GM23338 (cell line): ENCODE measurements at regions not wholly inside any gene's neighbourhood (a gene's known extent, or its start where the extent isn't known, plus 50 kb on each side); places are given as distances from the start of the nearest gene placed in this dataset.

Experiments used
- ATAC-seq: fragments of 200-7000 bp; cut with Tn5 transposase; 3 replicates; pipeline ENCODE4 v1.9.1; 2020
- DNase-seq: peaks from one replicate; pipeline ENCODE4 v3.0.0-alpha.2; 2015; ENCODE audit warnings: low spot score
- H2AFZ ChIP-seq: fragments of 200-600 bp; sonication (generic); 2 replicates; pipeline ENCODE4 v1.8.0; 2016; ENCODE audit warnings: antibody characterized with exemption, mild to moderate bottlenecking, moderate library complexity
- H3F3A ChIP-seq: fragments of 200-600 bp; sonication (generic); replicated peaks from 2 replicates; pipeline ENCODE4 v1.8.0; 2017; ENCODE audit warnings: antibody characterized with exemption, mixed run types, low read depth
- H3K27ac ChIP-seq: fragments of 200-600 bp; sonication (generic); 2 replicates; pipeline ENCODE4 v1.6.1; 2016; ENCODE audit warnings: low read depth
- H3K27me3 ChIP-seq: fragments of 200-600 bp; sonication (generic); 2 replicates; pipeline ENCODE4 v1.8.0; 2016; ENCODE audit warnings: mild to moderate bottlenecking, mixed run types, moderate library complexity; ENCODE audit not compliant: insufficient read depth
- H3K36me3 ChIP-seq: fragments of 200-600 bp; sonication (generic); 2 replicates; pipeline ENCODE4 v1.8.0; 2016; ENCODE audit warnings: mild to moderate bottlenecking; ENCODE audit not compliant: insufficient read depth
- H3K4me1 ChIP-seq: fragments of 200-600 bp; sonication (generic); 2 replicates; pipeline ENCODE4 v1.8.0; 2016; ENCODE audit warnings: mild to moderate bottlenecking, moderate library complexity; ENCODE audit not compliant: insufficient read depth
- H3K4me2 ChIP-seq: fragments of 200-600 bp; sonication (generic); 2 replicates; pipeline ENCODE4 v1.7.1; 2017; ENCODE audit warnings: mixed run types
- H3K4me3 ChIP-seq: fragments of 200-600 bp; sonication (generic); 2 replicates; pipeline ENCODE4 v1.6.1; 2016; ENCODE audit warnings: mixed run types
- H3K79me2 ChIP-seq: fragments of 200-600 bp; sonication (generic); replicated peaks from 2 replicates; pipeline ENCODE4 v1.8.0; 2017; ENCODE audit warnings: mild to moderate bottlenecking; ENCODE audit not compliant: insufficient read depth
- H3K9me2 ChIP-seq: fragments of 200-600 bp; sonication (generic); 2 replicates; pipeline ENCODE4 v1.8.0; 2017; ENCODE audit not compliant: insufficient read depth
- H4K20me1 ChIP-seq: fragments of 200-600 bp; sonication (generic); replicated peaks from 2 replicates; pipeline ENCODE4 v1.8.0; 2017; ENCODE audit warnings: mild to moderate bottlenecking; ENCODE audit not compliant: insufficient read depth
- H3K27ac Mint-ChIP-seq: 2 replicates; pipeline ENCODE4 v1.8.0; 2020; ENCODE audit warnings: inconsistent platforms, mild to moderate bottlenecking, moderate library complexity, mixed read lengths
- H3K27me3 Mint-ChIP-seq: 3 replicates; pipeline ENCODE4 v1.8.0; 2022; ENCODE audit warnings: low read depth, mild to moderate bottlenecking, moderate library complexity, mixed read lengths, inconsistent platforms; ENCODE audit not compliant: insufficient read depth, poor library complexity
- H3K36me3 Mint-ChIP-seq: 3 replicates; pipeline ENCODE4 v1.8.0; 2021; ENCODE audit warnings: low read depth, mild to moderate bottlenecking, inconsistent platforms, moderate library complexity, mixed read lengths
- H3K4me1 Mint-ChIP-seq: 3 replicates; pipeline ENCODE4 v1.8.0; 2020; ENCODE audit warnings: mild to moderate bottlenecking, inconsistent platforms, mixed read lengths
- H3K4me3 Mint-ChIP-seq: 3 replicates; pipeline ENCODE4 v1.8.0; 2021; ENCODE audit warnings: moderate library complexity, mild to moderate bottlenecking, inconsistent platforms, mixed read lengths
- H3K9me3 Mint-ChIP-seq: 3 replicates; pipeline ENCODE4 v1.8.0; 2020; ENCODE audit warnings: moderate library complexity, mild to moderate bottlenecking, inconsistent platforms, mixed read lengths
- CTCF ChIP-seq, 2 experiments: fragments of 200-600 bp in 1 of 2; sonication (generic) in 1 of 2; conservative IDR thresholded peaks; 2 replicates each; pipeline versions ENCODE4 v1.5.1 to v1.6.1; 2016 to 2017; ENCODE audit warnings: antibody characterized with exemption in 2 of 2, low read depth in 2 of 2, mild to moderate bottlenecking in 2 of 2, moderate library complexity in 1 of 2
- ETS1 ChIP-seq: IDR thresholded peaks from 2 replicates; pipeline ENCODE4 v1.6.1; 2016; ENCODE audit warnings: antibody characterized with exemption
- JUNB ChIP-seq: IDR thresholded peaks from one replicate; pipeline ENCODE4 v1.6.1; 2016; ENCODE audit warnings: antibody characterized with exemption; ENCODE audit not compliant: unreplicated experiment
- POLR2AphosphoS5 ChIP-seq: IDR thresholded peaks from 2 replicates; pipeline ENCODE4 v1.6.1; 2016; ENCODE audit warnings: antibody characterized with exemption, low read depth
- REST ChIP-seq: IDR thresholded peaks from one replicate; pipeline ENCODE4 v1.6.1; 2018; ENCODE audit warnings: antibody characterized with exemption; ENCODE audit not compliant: unreplicated experiment
- ZNF114 ChIP-seq: fragments of 250-450 bp; sonication (Bioruptor Pico); IDR thresholded peaks from 2 replicates; pipeline ENCODE4 v1.5.0; 2020; ENCODE audit warnings: mild to moderate bottlenecking, moderate library complexity
- ZNF331 ChIP-seq: fragments of 250-450 bp; sonication (Bioruptor Pico); IDR thresholded peaks from 2 replicates; pipeline ENCODE4 v1.5.0; 2020; ENCODE audit warnings: low read depth, mild to moderate bottlenecking, moderate library complexity

DNA sequence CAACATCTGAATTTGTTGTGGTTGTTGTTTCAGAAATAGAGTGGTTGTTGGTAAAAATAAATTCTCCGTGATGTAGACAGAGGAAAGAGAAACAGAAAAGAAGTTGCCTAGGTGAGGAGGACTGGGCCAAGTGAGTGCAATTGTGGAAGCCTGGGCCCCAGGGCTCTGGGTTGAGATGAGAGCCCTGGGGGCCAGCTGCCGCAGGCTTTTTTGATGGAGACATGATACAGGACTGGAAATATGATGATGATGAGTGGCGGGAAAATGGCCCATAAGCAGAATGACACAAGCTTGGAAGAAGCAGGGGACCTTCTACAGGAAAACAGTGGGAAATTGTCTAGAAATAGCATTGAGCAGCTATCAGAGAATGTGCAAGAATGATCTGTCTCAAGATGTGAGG is 181.8 kb downstream of the TDRD15 start:
- no peaks in the 10 kb centered on the region for H3K36me3 ChIP-seq
- H3K27me3 ChIP-seq: no peaks in the 10 kb centered on the region
- H3K4me3 ChIP-seq: no peak overlapping the region
- no peak overlapping the region for H3K27ac ChIP-seq
- Mint-ChIP-seq H3K27me3 (no peaks in the 10 kb centered on the region), H3K36me3 (no peaks in the 10 kb centered on the region), H3K4me3 (no peak overlapping the region), H3K4me1 (no peaks in the 10 kb centered on the region), H3K27ac (no peak overlapping the region), H3K9me3 (no peaks in the 10 kb centered on the region)
- H2AFZ ChIP-seq: no peak overlapping the region
- ATAC-seq (no peak), DNase-seq (no peak)
- H3F3A ChIP-seq: no peaks in the 10 kb centered on the region
- H3K9me2 ChIP-seq: no peaks in the 10 kb centered on the region
- no peaks in the 10 kb centered on the region for H3K79me2 ChIP-seq
- H4K20me1 ChIP-seq: no peaks in the 10 kb centered on the region; the same call in 1 of the 2 replicates
- no peaks in the 10 kb centered on the region for H3K4me1 ChIP-seq
- H3K4me2 ChIP-seq: no peak overlapping the region
- TF ChIP-seq CTCF (conservative IDR thresholded peaks at IDR 0.05; ENCODE audit: low read depth in 2 of 2): no peak
- TF ChIP-seq ZNF114 (CRISPR knock-in tag): no peak
- no peak for TF ChIP-seq POLR2AphosphoS5
- no peak for TF ChIP-seq JUNB

DNA sequence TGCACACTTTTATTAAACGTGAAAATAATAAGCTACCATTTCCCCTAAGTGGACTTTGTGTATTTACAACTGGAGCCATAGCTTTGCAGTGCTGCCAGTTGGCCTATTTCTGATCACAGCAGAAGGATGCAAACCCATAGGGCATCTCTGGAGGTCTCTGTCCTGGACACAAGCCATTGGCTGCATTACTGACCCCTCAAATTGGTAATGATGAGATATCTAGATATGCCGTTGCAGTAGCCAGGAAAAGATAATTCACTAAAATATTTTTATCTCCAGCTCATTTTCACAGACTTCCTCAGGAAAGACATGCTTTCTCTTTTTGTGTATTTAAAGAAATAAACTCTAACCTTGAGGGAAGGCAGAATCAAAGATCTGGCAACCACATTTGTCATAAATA is 182.5 kb downstream of the TDRD15 start:
- Histone ChIP-seq H3K4me1 (no peaks in the 10 kb centered on the region), H3K27me3 (no peaks in the 10 kb centered on the region), H4K20me1 (no peaks in the 10 kb centered on the region; the same call in 1 of the 2 replicates), H3F3A (no peaks in the 10 kb centered on the region), H3K4me3 (no peak overlapping the region), H3K36me3 (no peaks in the 10 kb centered on the region), H3K4me2 (no peak overlapping the region), H3K79me2 (no peaks in the 10 kb centered on the region), H2AFZ (no peak overlapping the region), H3K27ac (no peak overlapping the region), H3K9me2 (no peaks in the 10 kb centered on the region)
- no peaks in the 10 kb centered on the region for H3K9me3 Mint-ChIP-seq
- ATAC-seq: no peak
- no peak overlapping the region for H3K4me3 Mint-ChIP-seq
- DNase-seq: no peak
- no peak overlapping the region for H3K27ac Mint-ChIP-seq
- no peaks in the 10 kb centered on the region for H3K27me3 Mint-ChIP-seq
- no peaks in the 10 kb centered on the region for H3K4me1 Mint-ChIP-seq
- H3K36me3 Mint-ChIP-seq: no peaks in the 10 kb centered on the region
- TF ChIP-seq CTCF (conservative IDR thresholded peaks at IDR 0.05; ENCODE audit: low read depth in 2 of 2) (no peak), ZNF331 (no peak), REST (no peak), POLR2AphosphoS5 (no peak), ETS1 (no peak)
